ENCODE measurements at regions not wholly inside any gene's neighbourhood (a gene's known extent, or its start where the extent isn't known, plus 50 kb on each side); places are given as distances from the start of the nearest gene placed in this dataset.

DNA sequence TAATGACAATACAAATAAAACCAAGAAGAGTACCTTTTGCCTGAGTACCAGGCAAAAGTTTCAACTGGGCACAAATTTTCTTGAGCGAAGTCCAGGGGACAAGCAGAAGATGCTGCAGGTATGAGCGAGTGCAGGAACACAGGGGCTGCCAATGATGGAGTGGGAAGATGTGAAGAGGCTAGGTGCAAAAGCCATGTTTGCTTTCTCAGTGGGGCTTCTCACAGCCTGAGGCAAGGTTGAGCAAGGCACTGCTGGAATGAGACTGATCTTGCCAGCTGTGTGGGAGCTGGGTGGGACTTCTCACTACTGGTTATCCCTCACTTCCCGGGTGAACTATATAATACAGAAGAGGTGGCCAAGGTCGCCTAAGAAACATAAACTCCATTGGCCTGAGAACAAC is 1200.7 kb downstream of the SLITRK1 start:
- no peak overlapping the region for H2AFZ ChIP-seq (ENCODE audit: low read length)
- no peaks in the 10 kb centered on the region for H3K27me3 ChIP-seq (ENCODE audit: insufficient read depth, low read length)
- H3K4me2 ChIP-seq (ENCODE audit: insufficient read depth, low read length): no peak overlapping the region
- no peaks in the 10 kb centered on the region for H4K20me1 ChIP-seq (ENCODE audit: insufficient read depth, low read length)
- H3K4me1 ChIP-seq (ENCODE audit: insufficient read depth, low read length): no peaks in the 10 kb centered on the region
- no peak for DNase-seq (ENCODE audit: insufficient read length, low spot score, missing footprints)
- no peak for TF ChIP-seq CTCF (IDR thresholded peaks at IDR 0.05; ENCODE audit: extremely low read depth, low read depth, low read length)
- H3K27ac ChIP-seq (ENCODE audit: low read depth, low read length): no peak overlapping the region
- no peak overlapping the region for H3K4me3 ChIP-seq (ENCODE audit: insufficient read depth, low read length)
- no peaks in the 10 kb centered on the region for H3K9me3 ChIP-seq (ENCODE audit: low read depth, low read length)
- H3K79me2 ChIP-seq (ENCODE audit: insufficient read depth, low read length): no peaks in the 10 kb centered on the region
- no peaks in the 10 kb centered on the region for H3K36me3 ChIP-seq (ENCODE audit: insufficient read depth, low read length)

DNA sequence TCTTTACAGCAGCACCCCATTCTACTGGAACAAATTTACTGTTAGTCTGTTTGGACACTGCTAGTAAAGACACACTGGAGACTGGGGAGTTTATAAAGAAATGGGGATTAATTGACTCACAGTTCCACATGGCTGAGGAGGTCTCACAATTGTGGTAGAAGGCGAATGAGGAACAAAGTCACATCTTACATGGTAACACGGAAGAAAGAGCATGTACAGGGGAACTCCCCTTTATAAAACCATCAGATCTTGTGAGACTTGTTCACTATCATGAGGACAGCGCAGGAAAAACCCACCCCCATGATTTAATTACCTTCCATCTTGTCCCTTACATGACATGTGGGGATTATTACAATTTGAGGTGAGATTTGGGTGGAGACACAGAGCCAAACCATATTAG is 1204.2 kb downstream of the SLITRK1 start:
- Histone ChIP-seq H3K4me3 (ENCODE audit: insufficient read depth, low read length) (no peak overlapping the region), H3K4me2 (ENCODE audit: insufficient read depth, low read length) (no peak overlapping the region), H3K9me3 (ENCODE audit: low read depth, low read length) (no peaks in the 10 kb centered on the region), H2AFZ (ENCODE audit: low read length) (no peak overlapping the region), H3K4me1 (ENCODE audit: insufficient read depth, low read length) (no peaks in the 10 kb centered on the region), H3K36me3 (ENCODE audit: insufficient read depth, low read length) (no peaks in the 10 kb centered on the region), H3K27ac (ENCODE audit: low read depth, low read length) (no peak overlapping the region), H3K79me2 (ENCODE audit: insufficient read depth, low read length) (no peaks in the 10 kb centered on the region), H3K27me3 (ENCODE audit: insufficient read depth, low read length) (no peaks in the 10 kb centered on the region), H4K20me1 (ENCODE audit: insufficient read depth, low read length) (no peaks in the 10 kb centered on the region)
- DNase-seq (ENCODE audit: insufficient read length, low spot score, missing footprints): no peak
- no peak for TF ChIP-seq CTCF (IDR thresholded peaks at IDR 0.05; ENCODE audit: extremely low read depth, low read depth, low read length)

- no peaks in the 10 kb centered on the region for H3K79me2 ChIP-seq (ENCODE audit: insufficient read depth, low read length)
- H2AFZ ChIP-seq (ENCODE audit: low read length): no peak overlapping the region
- no peaks in the 10 kb centered on the region for H4K20me1 ChIP-seq (ENCODE audit: insufficient read depth, low read length)
- TF ChIP-seq CTCF (IDR thresholded peaks at IDR 0.05; ENCODE audit: extremely low read depth, low read depth, low read length): no peak
- H3K27me3 ChIP-seq (ENCODE audit: insufficient read depth, low read length): no peaks in the 10 kb centered on the region
- no peak overlapping the region for H3K4me2 ChIP-seq (ENCODE audit: insufficient read depth, low read length)
- no peaks in the 10 kb centered on the region for H3K4me1 ChIP-seq (ENCODE audit: insufficient read depth, low read length)
- DNase-seq (ENCODE audit: insufficient read length, low spot score, missing footprints): no peak
- H3K4me3 ChIP-seq (ENCODE audit: insufficient read depth, low read length): no peak overlapping the region
- no peaks in the 10 kb centered on the region for H3K9me3 ChIP-seq (ENCODE audit: low read depth, low read length)
- no peaks in the 10 kb centered on the region for H3K36me3 ChIP-seq (ENCODE audit: insufficient read depth, low read length)
- H3K27ac ChIP-seq (ENCODE audit: low read depth, low read length): no peak overlapping the region
These were observed 1207.2 kb downstream of the SLITRK1 start for GRCh38 chr13:82675024-82675423.

DNA sequence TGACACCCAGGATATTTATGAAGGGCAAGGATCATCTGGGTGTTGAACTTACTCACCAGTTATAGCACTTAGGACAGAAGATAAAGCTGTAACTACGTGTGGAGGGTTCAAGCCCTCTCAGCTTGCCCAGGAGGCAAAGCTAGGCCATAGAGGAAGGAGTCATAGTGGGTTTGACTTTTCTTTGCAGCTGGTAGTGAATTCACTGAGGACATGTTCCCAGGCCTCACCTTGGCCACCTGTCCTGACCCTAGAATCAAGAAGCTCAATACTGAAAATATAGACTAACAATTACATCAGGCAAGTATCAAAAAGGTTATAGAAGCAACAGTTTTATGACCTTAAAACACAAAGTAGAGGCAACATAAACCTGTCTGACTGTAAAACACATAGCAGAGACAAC is 1207.7 kb downstream of the SLITRK1 start:
- H3K36me3 ChIP-seq (ENCODE audit: insufficient read depth, low read length): no peaks in the 10 kb centered on the region
- no peaks in the 10 kb centered on the region for H4K20me1 ChIP-seq (ENCODE audit: insufficient read depth, low read length)
- H2AFZ ChIP-seq (ENCODE audit: low read length): no peak overlapping the region
- H3K27me3 ChIP-seq (ENCODE audit: insufficient read depth, low read length): no peaks in the 10 kb centered on the region
- no peak overlapping the region for H3K4me2 ChIP-seq (ENCODE audit: insufficient read depth, low read length)
- no peak for DNase-seq (ENCODE audit: insufficient read length, low spot score, missing footprints)
- H3K4me1 ChIP-seq (ENCODE audit: insufficient read depth, low read length): no peaks in the 10 kb centered on the region
- H3K79me2 ChIP-seq (ENCODE audit: insufficient read depth, low read length): no peaks in the 10 kb centered on the region
- H3K9me3 ChIP-seq (ENCODE audit: low read depth, low read length): no peaks in the 10 kb centered on the region
- no peak overlapping the region for H3K4me3 ChIP-seq (ENCODE audit: insufficient read depth, low read length)
- no peak overlapping the region for H3K27ac ChIP-seq (ENCODE audit: low read depth, low read length)
- TF ChIP-seq CTCF (IDR thresholded peaks at IDR 0.05; ENCODE audit: extremely low read depth, low read depth, low read length): no peak

Data from osteoblast (primary cell).